ENCODE measurements at regions not wholly inside any gene's neighbourhood (a gene's known extent, or its start where the extent isn't known, plus 50 kb on each side); places are given as distances from the start of the nearest gene placed in this dataset.

- WGBS (ENCODE audit: insufficient coverage, insufficient replicate concordance, low lambda C conversion rate, missing lambda C conversion rate) = 34% methylated on average over 6 of the region's 6 CpGs
- H3K36me3 ChIP-seq (ENCODE audit: control insufficient read depth in 2 of 2, insufficient read depth in 2 of 2, low read length in 1 of 2) = no peaks in the 10 kb centered on the region
- H3K9ac ChIP-seq (ENCODE audit: control insufficient read depth, insufficient read depth, low read length) = no peak overlapping the region
- RAD21 ChIA-PET (ENCODE audit: unreplicated experiment) = no interaction called here
- no peaks in the 10 kb centered on the region for H4K20me1 ChIP-seq (ENCODE audit: control insufficient read depth, insufficient read depth)
- H3K4me3 ChIP-seq = no peak overlapping the region
- DNase-seq (ENCODE audit: low read depth, low spot score) (no peak), ATAC-seq (no peak), FAIRE-seq (no peak)
- H3K9me3 ChIP-seq (replicated peaks; ENCODE audit: control insufficient read depth, insufficient read depth, low read length) = no peaks in the 10 kb centered on the region
- no peak overlapping the region for H2AFZ ChIP-seq (ENCODE audit: control insufficient read depth, low read depth, low read length)
- no TSS peak for BruUV-seq (replicated peaks)
- no peak overlapping the region for H3K4me2 ChIP-seq (ENCODE audit: control insufficient read depth, insufficient read depth)
- POLR2A ChIA-PET = no interaction called here
- no peaks in the 10 kb centered on the region for H3K27me3 ChIP-seq (replicated peaks in 1 of 2; ENCODE audit: control insufficient read depth in 2 of 2, insufficient read depth in 2 of 2, low read length in 1 of 2)
- H3K27ac ChIP-seq (ENCODE audit: control insufficient read depth, insufficient read depth) = no peak overlapping the region
- in situ Hi-C loops (cut with MboI) (no loop called here), intact Hi-C loops (cut with micrococcal nuclease; ENCODE audit: unreplicated experiment) (no loop called here)
- SMC1A ChIA-PET (ENCODE audit: uncharacterized antibody, unreplicated experiment) = interaction anchor here (0.7 kb wide), 1 partner anchor 777 kb away, joined by 3 read pairs; no protein-coding TSS in a partner anchor
- CTCF ChIA-PET = no interaction called here
- TF ChIP-seq ZNF207 (IDR thresholded peaks at IDR 0.05; ENCODE audit: borderline replicate concordance) (no peak), RELB (IDR thresholded peaks at IDR 0.05; ENCODE audit: low read depth) (no peak), IRF4 (IDR thresholded peaks at IDR 0.05; ENCODE audit: low read depth, low read length) (no peak), ATF3 (IDR thresholded peaks at IDR 0.05; ENCODE audit: borderline replicate concordance, extremely low read depth, low read depth, low read length) (no peak), CHD4 (IDR thresholded peaks at IDR 0.05) (no peak), MTA2 (IDR thresholded peaks at IDR 0.05; ENCODE audit: low read depth) (no peak), KLF5 (IDR thresholded peaks at IDR 0.05; ENCODE audit: partially characterized antibody) (no peak), PKNOX1 (IDR thresholded peaks at IDR 0.05) (no peak), CBX3 (IDR thresholded peaks at IDR 0.05; ENCODE audit: borderline replicate concordance, low read depth) (no peak), TCF3 (IDR thresholded peaks at IDR 0.05; ENCODE audit: borderline replicate concordance, insufficient read depth, low read depth, low read length) (no peak), MEF2B (IDR thresholded peaks at IDR 0.05; ENCODE audit: partially characterized antibody, poor library complexity, severe bottlenecking) (no peak), CREM (IDR thresholded peaks at IDR 0.05; ENCODE audit: low read depth) (no peak)
- H3K4me1 ChIP-seq (ENCODE audit: control insufficient read depth, insufficient read depth, low read length) = no peaks in the 10 kb centered on the region
- no peaks in the 10 kb centered on the region for H3K79me2 ChIP-seq (ENCODE audit: control insufficient read depth, insufficient read depth, low read length)
Observed at GRCh38 chr1:55912438-55912837, 666.9 kb downstream of the PLPP3 start.
